ENCODE measurements at regions not wholly inside any gene's neighbourhood (a gene's known extent, or its start where the extent isn't known, plus 50 kb on each side); places are given as distances from the start of the nearest gene placed in this dataset.

DNA sequence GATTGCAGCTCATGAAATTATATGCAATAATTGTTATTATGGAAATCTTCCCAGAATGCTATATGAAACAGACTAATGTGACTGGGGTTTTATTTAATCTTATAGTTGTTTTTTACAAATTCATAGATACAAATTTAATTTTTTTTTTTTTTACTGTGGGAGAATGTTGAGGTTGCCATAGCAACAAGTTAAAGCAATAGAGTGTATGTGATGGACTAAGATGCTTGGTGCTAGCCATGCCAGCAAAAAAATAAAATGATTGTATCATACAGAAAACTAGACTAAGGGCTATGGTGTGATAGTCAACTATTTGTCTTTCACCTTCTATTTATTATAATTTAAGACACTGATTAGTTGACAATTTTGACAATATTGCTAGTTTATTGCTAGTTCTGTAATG, 163.2 kb upstream of the BLID start:
- no peak overlapping the region for H3K4me3 ChIP-seq (ENCODE audit: low read depth, low read length)
- no peak for TF ChIP-seq MYC (IDR thresholded peaks at IDR 0.05; ENCODE audit: low read depth, low read length)
- no peak for TF ChIP-seq POLR2A (IDR thresholded peaks at IDR 0.05; ENCODE audit: extremely low read depth, insufficient read length)
- TF ChIP-seq, protein P1, sequence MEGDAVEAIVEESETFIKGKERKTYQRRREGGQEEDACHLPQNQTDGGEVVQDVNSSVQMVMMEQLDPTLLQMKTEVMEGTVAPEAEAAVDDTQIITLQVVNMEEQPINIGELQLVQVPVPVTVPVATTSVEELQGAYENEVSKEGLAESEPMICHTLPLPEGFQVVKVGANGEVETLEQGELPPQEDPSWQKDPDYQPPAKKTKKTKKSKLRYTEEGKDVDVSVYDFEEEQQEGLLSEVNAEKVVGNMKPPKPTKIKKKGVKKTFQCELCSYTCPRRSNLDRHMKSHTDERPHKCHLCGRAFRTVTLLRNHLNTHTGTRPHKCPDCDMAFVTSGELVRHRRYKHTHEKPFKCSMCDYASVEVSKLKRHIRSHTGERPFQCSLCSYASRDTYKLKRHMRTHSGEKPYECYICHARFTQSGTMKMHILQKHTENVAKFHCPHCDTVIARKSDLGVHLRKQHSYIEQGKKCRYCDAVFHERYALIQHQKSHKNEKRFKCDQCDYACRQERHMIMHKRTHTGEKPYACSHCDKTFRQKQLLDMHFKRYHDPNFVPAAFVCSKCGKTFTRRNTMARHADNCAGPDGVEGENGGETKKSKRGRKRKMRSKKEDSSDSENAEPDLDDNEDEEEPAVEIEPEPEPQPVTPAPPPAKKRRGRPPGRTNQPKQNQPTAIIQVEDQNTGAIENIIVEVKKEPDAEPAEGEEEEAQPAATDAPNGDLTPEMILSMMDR (IDR thresholded peaks at IDR 0.05; ENCODE audit: low read depth, low read length) = no peak
- no peak for TF ChIP-seq MAX (IDR thresholded peaks at IDR 0.05; ENCODE audit: low read depth, low read length)
- DNase-seq (ENCODE audit: low read depth) = no peak

DNA sequence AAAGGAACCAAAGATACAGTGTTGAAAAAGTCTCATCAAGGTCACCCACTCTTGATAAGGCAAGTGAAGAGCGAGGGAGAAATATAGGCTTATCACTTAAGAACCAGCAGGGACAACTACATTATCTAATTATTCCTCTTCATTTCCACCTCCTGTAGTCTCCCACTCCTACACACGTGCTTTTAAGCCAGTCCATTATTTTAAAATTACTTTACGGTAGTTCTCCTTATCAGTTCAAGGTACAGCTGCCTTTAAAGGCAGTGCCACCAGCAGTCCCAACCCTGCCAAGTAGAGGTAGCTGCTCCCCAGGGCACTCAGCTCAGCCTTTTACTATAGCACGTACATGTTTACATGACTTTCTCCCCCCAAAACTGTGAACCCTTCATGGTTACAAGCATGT, 161.5 kb upstream of the BLID start:
- no peak for DNase-seq (ENCODE audit: low read depth)

DNA sequence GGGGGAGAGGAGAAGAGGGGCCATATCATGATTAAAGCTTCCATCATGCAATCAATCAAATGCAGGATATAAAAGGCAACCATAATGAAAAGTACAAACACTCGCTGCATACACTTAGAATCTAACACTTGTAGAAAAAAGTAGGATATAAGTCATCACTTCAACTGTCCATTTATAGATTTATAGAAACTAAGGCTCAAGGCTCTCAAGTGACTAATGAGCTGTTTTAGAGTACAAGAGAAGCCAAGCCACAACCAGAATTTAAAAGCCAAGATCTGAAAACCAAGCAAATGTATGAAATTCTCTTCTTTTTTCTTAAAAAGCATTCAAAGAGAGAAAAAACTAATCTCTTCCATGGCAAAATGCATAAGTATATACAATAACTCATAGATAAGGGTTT, 160.2 kb upstream of the BLID start:
- TF ChIP-seq MYC (IDR thresholded peaks at IDR 0.05; ENCODE audit: low read depth, low read length) (no peak), POLR2A (IDR thresholded peaks at IDR 0.05; ENCODE audit: extremely low read depth, insufficient read length) (no peak), MAX (IDR thresholded peaks at IDR 0.05; ENCODE audit: low read depth, low read length) (no peak)
- TF ChIP-seq, protein P1 (IDR thresholded peaks at IDR 0.05; ENCODE audit: low read depth, low read length) = no peak
- H3K4me3 ChIP-seq (ENCODE audit: low read depth, low read length) = no peak overlapping the region
- DNase-seq (ENCODE audit: low read depth) = no peak

More for the DNA sequence above, 161.5 kb upstream of the BLID start:
- TF ChIP-seq POLR2A (IDR thresholded peaks at IDR 0.05; ENCODE audit: extremely low read depth, insufficient read length) = no peak
- no peak for TF ChIP-seq MAX (IDR thresholded peaks at IDR 0.05; ENCODE audit: low read depth, low read length)
- TF ChIP-seq, protein P1 (IDR thresholded peaks at IDR 0.05; ENCODE audit: low read depth, low read length) = no peak
- no peak for TF ChIP-seq MYC (IDR thresholded peaks at IDR 0.05; ENCODE audit: low read depth, low read length)
- no peak overlapping the region for H3K4me3 ChIP-seq (ENCODE audit: low read depth, low read length)

- TF ChIP-seq MAX (IDR thresholded peaks at IDR 0.05; ENCODE audit: low read depth, low read length) = no peak
- TF ChIP-seq, protein P1 (IDR thresholded peaks at IDR 0.05; ENCODE audit: low read depth, low read length) = no peak
- TF ChIP-seq MYC (IDR thresholded peaks at IDR 0.05; ENCODE audit: low read depth, low read length) = no peak
- TF ChIP-seq POLR2A (IDR thresholded peaks at IDR 0.05; ENCODE audit: extremely low read depth, insufficient read length) = no peak
- DNase-seq (ENCODE audit: low read depth) = no peak
- no peak overlapping the region for H3K4me3 ChIP-seq (ENCODE audit: low read depth, low read length)
Measured at GRCh38 chr11:122275508-122275907, 159.5 kb upstream of the BLID start.

GRCh38 chr11:122273476-122274191, 157.6 kb upstream of the BLID start:
- DNase-seq (ENCODE audit: low read depth) = no peak
- H3K4me3 ChIP-seq (ENCODE audit: low read depth, low read length) = no peak overlapping the region
- no peak for TF ChIP-seq POLR2A (IDR thresholded peaks at IDR 0.05; ENCODE audit: extremely low read depth, insufficient read length)
- TF ChIP-seq MAX (IDR thresholded peaks at IDR 0.05; ENCODE audit: low read depth, low read length) = no peak
- TF ChIP-seq, protein P1 (IDR thresholded peaks at IDR 0.05; ENCODE audit: low read depth, low read length) = no peak
- TF ChIP-seq MYC (IDR thresholded peaks at IDR 0.05; ENCODE audit: low read depth, low read length) = no peak
